Astrocyte (in vitro differentiated cells and primary cell): ENCODE measurements at regions not wholly inside any gene's neighbourhood (a gene's known extent, or its start where the extent isn't known, plus 50 kb on each side); places are given as distances from the start of the nearest gene placed in this dataset.

Experiments
- CTCF ChIP-seq: IDR thresholded peaks from 2 replicates; pipeline ENCODE4 v1.5.1; 2011; ENCODE audit warnings: low read depth, mild to moderate bottlenecking, inconsistent platforms, low read length, moderate library complexity; ENCODE audit not compliant: insufficient read depth
- EZH2 ChIP-seq: IDR thresholded peaks from 2 replicates; pipeline ENCODE4 v1.6.1; 2012; ENCODE audit warnings: mild to moderate bottlenecking, low read length, inconsistent platforms; ENCODE audit not compliant: insufficient read depth

GRCh38 chr2:64707276-64707675, 53.6 kb upstream of the SERTAD2 start:
- TF ChIP-seq CTCF (no peak), EZH2 (no peak)
